BE2C (cell line): ENCODE measurements at regions not wholly inside any gene's neighbourhood (a gene's known extent, or its start where the extent isn't known, plus 50 kb on each side); places are given as distances from the start of the nearest gene placed in this dataset.

Experiments
- DNase-seq: peaks from one replicate; pipeline ENCODE4 v3.0.0-alpha.2; 2020
- H3K27me3 ChIP-seq: fragments of 250-450 bp; sonication (Bioruptor Pico); 2 replicates; pipeline ENCODE4 v1.5.1; 2020; ENCODE audit warnings: mild to moderate bottlenecking
- H3K36me3 ChIP-seq: fragments of 250-450 bp; sonication (Bioruptor Pico); 2 replicates; pipeline ENCODE4 v1.5.1; 2020; ENCODE audit warnings: mild to moderate bottlenecking
- H3K4me1 ChIP-seq: fragments of 250-450 bp; sonication (Bioruptor Pico); 2 replicates; pipeline ENCODE4 v1.5.1; 2020
- H3K4me3 ChIP-seq: 2 replicates; pipeline ENCODE4 v1.5.1; 2011; ENCODE audit warnings: low read depth, low read length
- H3K9me3 ChIP-seq: fragments of 250-450 bp; sonication (Bioruptor Pico); 2 replicates; pipeline ENCODE4 v1.5.1; 2020
- TF ChIP-seq, protein P1 (sequence below): IDR thresholded peaks from 2 replicates; pipeline ENCODE4 v1.5.1; 2012; ENCODE audit warnings: mild to moderate bottlenecking, low read depth, low read length

DNA sequence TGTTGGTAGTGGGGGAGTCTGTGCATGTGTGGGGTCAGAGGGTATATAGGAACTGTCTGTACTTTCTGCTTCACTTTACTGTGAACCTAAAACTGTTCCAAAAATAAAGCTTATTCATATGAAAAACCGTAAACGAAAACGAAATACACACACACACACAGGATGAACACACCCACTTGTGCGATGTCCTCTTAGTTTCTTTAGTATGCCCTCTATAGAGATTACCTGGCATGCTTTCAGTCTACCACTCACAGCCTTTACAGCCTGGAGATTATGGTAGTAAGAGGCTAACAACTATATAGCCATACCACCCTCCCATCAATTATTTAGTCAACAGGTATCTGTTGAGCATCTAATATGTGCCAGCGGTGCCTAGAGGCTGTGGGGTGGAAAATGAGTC is 60.0 kb upstream of the UBE3A start:
- Histone ChIP-seq H3K27me3 (no peaks in the 10 kb centered on the region), H3K9me3 (no peaks in the 10 kb centered on the region)

DNA sequence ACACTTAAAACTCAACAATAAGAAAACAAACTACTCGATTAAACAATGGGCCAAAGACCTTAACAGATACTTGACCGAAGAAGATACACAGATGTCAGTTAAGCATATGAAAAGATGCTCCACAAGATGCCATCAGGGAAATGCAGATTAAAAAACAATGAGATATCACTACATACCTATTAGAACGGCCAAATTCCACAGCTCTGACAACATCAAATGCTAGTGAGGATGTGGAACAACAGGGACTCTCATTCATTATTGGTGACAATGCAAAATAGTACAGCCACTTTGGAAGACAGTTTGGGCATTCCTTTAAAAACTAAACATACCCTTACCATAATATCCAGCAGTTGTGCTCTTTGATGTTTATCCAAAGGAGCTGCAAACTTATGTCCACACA is 59.1 kb upstream of the UBE3A start:
- Histone ChIP-seq H3K9me3 (no peaks in the 10 kb centered on the region), H3K4me1 (no peaks in the 10 kb centered on the region), H3K4me3 (no peak overlapping the region), H3K36me3 (no peaks in the 10 kb centered on the region), H3K27me3 (no peaks in the 10 kb centered on the region)
- TF ChIP-seq, protein P1, sequence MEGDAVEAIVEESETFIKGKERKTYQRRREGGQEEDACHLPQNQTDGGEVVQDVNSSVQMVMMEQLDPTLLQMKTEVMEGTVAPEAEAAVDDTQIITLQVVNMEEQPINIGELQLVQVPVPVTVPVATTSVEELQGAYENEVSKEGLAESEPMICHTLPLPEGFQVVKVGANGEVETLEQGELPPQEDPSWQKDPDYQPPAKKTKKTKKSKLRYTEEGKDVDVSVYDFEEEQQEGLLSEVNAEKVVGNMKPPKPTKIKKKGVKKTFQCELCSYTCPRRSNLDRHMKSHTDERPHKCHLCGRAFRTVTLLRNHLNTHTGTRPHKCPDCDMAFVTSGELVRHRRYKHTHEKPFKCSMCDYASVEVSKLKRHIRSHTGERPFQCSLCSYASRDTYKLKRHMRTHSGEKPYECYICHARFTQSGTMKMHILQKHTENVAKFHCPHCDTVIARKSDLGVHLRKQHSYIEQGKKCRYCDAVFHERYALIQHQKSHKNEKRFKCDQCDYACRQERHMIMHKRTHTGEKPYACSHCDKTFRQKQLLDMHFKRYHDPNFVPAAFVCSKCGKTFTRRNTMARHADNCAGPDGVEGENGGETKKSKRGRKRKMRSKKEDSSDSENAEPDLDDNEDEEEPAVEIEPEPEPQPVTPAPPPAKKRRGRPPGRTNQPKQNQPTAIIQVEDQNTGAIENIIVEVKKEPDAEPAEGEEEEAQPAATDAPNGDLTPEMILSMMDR = no peak
- DNase-seq = no peak

More for the DNA sequence above, 60.0 kb upstream of the UBE3A start:
- TF ChIP-seq, protein P1 = no peak
- DNase-seq = no peak
- no peaks in the 10 kb centered on the region for H3K4me1 ChIP-seq
- H3K4me3 ChIP-seq = no peak overlapping the region
- H3K36me3 ChIP-seq = no peaks in the 10 kb centered on the region

- TF ChIP-seq, protein P1 = no peak
- Histone ChIP-seq H3K27me3 (no peaks in the 10 kb centered on the region), H3K4me3 (no peak overlapping the region)
Observed at GRCh38 chr15:25493823-25494526, 55.2 kb upstream of the UBE3A start.

GRCh38 chr15:25492315-25492714 is 53.5 kb upstream of the UBE3A start:
- no peak for DNase-seq
- H3K9me3 ChIP-seq = no peaks in the 10 kb centered on the region
- TF ChIP-seq, protein P1 = no peak

More at GRCh38 chr15:25493823-25494526, 55.2 kb upstream of the UBE3A start:
- H3K9me3 ChIP-seq = no peaks in the 10 kb centered on the region
- no peaks in the 10 kb centered on the region for H3K36me3 ChIP-seq
- no peak for DNase-seq
- H3K4me1 ChIP-seq = no peaks in the 10 kb centered on the region

More at GRCh38 chr15:25492315-25492714, 53.5 kb upstream of the UBE3A start:
- H3K4me3 ChIP-seq = no peak overlapping the region
- no peaks in the 10 kb centered on the region for H3K4me1 ChIP-seq
- H3K36me3 ChIP-seq = no peaks in the 10 kb centered on the region
- H3K27me3 ChIP-seq = no peaks in the 10 kb centered on the region
